Activated CD4-positive, alpha-beta T cell treated with anti-CD3 and anti-CD28 coated beads, Interleukin-2, amount 50 U/mL, for 16 hours (primary cell): ENCODE measurements at regions not wholly inside any gene's neighbourhood (a gene's known extent, or its start where the extent isn't known, plus 50 kb on each side); places are given as distances from the start of the nearest gene placed in this dataset.

ENCODE experiments used
- DNase-seq: peaks from one replicate; pipeline ENCODE4 v3.0.0-alpha.2; 2020

DNA sequence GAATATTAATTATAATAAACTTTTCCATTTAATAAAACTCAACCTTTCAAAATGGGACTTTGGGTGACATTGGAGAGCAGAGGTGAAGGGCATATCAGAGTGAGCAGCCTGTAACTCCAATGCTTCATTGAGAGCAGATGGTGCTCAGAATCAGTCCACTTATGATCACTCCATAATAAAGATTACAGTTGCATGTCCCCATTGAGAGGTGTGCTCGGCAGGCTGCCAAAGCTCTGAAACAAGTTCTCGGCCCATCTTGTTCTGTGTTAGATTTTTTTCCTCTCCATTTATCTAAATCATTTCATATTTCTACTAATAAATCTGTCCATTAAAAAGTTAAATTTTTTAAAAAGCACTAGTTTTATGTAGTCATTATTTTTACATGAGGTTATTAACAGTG, 1786.4 kb upstream of the WWC1 start:
- no peak for DNase-seq

DNA sequence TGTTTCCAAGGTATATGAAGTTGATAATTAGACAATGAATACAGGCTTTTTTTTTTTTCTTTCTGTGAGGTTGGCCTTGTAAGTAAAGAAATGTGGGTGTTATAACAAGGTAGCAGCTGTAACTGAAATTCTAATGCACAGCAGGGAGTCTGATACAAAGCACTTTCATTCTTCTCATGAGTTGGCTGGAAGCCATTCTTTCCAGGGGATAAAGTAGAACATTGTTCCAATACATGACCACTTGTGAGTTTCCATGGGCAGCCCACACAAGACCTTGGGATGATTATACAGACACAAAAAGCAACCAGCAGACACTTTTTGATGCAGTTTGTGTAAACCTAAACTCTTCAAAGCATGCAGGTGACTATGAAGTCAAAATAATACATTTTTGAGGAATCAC, 1785.9 kb upstream of the WWC1 start:
- DNase-seq = no peak

- no peak for DNase-seq
Measured at GRCh38 chr5:166507810-166508425, 1783.5 kb upstream of the WWC1 start.

- DNase-seq = no peak
Measured at GRCh38 chr5:166509085-166509484, 1782.4 kb upstream of the WWC1 start.

DNA sequence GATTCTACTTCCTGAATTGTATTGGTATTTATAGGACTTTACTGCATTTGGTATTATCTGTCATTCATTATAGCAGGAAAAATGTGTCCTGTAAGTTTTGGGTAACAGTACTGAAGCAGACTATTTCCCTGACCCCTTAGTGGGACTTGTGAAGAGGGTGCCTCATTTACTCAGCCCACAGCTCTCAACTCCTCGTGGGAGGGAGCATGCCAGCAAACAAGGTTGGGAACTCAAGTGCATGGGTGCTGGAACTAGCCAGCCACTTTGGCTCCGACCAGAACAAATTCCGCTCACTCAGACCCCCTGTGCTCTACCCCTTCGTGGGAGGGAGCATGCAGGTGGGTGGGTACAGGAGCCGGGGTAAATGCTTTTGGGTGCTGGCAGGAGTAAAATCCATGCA, 1773.5 kb upstream of the WWC1 start:
- no peak for DNase-seq

DNA sequence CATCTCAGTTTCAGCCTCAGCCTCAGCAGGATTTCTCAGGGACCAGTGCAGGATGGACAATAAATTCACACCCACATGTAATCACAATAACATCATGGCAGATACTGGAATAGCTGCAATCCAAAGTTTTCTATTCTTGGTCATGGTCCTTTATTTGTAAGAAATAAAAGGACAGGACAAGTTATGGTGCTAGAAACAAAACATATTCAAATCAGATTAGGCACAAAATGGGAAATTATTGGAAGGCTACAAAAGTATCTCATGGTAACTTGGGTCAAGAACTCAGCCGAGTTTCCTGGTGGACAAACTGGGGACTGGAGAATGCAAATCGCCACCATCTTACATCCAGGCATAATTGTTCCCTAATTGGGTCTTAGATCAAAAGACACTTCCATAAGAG, 1768.2 kb upstream of the WWC1 start:
- DNase-seq = no peak

GRCh38 chr5:166529200-166529599, 1762.2 kb upstream of the WWC1 start:
- no peak for DNase-seq

GRCh38 chr5:166532456-166533220, 1758.8 kb upstream of the WWC1 start:
- no peak for DNase-seq

- no peak for DNase-seq
Measured at GRCh38 chr5:166535641-166536040, 1755.8 kb upstream of the WWC1 start.

GRCh38 chr5:166540156-166540555, 1751.3 kb upstream of the WWC1 start:
- DNase-seq = no peak

DNA sequence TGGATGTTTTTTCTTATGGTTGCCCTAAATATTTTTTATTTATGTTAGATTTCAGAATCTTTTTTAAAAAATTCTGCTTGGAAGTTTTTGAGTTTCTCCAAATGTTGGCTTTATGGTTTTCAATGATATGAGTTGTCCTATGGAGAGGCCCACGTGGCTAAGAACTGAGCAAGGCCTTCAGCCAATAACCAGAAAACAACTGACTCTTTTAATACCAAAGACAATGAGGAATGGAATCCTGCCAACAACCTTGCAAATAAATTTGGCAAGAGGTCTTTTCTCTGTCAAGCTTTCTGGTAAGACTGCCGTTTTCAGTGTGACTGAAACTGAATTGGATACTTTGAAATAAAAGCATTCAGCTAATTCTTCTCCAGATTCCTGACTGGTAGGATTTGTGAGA, 1740.1 kb upstream of the WWC1 start:
- no peak for DNase-seq

DNA sequence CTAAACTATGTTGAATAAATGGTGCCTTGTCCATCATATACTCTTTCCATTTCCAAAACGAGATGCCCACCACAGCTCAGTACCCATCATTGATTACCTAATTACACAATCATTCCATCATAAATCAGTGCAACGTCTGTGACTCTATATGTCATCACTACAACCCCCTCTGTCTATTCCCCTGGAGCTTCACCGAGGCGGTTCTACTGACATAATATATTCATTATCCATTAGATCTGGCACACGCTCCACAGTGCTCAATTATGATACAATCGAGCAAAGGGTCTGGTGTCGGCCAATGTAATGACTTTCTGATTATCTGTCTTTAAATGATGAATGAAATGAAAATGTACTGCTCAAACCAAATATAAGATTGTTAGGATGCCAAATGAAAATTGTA, 1737.7 kb upstream of the WWC1 start:
- no peak for DNase-seq

DNA sequence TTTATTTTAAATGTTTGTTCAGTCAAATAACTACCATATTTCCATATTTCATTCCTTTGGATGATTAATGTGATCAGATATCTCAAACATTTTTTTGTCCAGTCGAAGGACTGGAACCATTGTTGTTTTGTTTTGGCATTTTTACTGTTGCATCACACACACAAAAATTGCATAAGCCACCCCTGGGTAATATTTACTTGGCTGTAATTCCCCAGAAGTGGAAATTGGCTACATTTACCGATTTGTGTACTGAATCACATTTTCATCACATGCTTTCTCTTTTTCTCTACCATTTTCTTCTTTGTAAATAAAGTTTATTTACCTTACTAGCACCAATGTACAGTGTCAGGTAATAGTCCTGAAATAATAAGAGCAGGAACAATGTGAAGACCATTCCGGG, 1729.7 kb upstream of the WWC1 start:
- no peak for DNase-seq

- no peak for DNase-seq
Measured at GRCh38 chr5:166562246-166562645, 1729.2 kb upstream of the WWC1 start.

DNA sequence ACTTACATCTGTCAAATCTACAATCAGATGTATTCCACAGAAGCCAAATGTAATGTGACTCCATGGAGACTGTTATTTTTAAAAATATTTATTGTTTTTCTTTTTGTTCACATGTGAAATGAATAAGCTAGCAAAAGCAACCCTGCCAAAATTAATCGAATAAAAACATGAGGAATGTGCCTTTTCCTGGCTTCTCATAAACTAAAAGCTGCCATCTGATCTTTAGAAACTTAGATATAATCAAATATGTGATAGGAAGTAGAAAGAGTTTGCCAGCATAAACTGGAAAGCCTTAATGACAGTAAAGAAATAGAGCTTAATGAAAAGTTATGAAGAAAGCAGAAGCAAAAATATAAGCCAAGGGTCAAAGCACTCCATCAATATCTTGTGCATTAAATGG, 1724.7 kb upstream of the WWC1 start:
- DNase-seq = no peak

- no peak for DNase-seq
Measured at GRCh38 chr5:166570865-166571264, 1720.6 kb upstream of the WWC1 start.

GRCh38 chr5:166571668-166572067, 1719.8 kb upstream of the WWC1 start:
- DNase-seq = no peak

DNA sequence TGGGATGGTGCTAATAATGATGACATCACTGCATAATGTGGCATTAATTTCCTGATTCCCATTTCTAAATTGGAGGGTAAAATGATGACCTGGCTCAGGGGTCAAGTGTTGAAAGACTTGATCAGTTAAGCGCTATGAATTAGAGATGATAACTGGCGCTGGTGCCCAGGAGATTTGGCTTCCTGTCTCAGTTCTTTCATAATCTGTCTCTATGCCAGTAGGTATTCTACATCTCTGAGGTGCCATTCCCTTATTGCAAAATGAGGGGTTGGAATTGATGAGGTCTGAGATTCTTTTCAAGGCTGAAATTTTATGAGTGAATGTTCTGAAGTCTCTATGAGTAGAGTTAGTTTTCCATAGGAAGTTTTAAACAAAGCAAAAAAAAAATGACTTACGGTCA, 1715.1 kb upstream of the WWC1 start:
- no peak for DNase-seq

- DNase-seq = no peak
Measured at GRCh38 chr5:166581826-166582225, 1709.6 kb upstream of the WWC1 start.

DNA sequence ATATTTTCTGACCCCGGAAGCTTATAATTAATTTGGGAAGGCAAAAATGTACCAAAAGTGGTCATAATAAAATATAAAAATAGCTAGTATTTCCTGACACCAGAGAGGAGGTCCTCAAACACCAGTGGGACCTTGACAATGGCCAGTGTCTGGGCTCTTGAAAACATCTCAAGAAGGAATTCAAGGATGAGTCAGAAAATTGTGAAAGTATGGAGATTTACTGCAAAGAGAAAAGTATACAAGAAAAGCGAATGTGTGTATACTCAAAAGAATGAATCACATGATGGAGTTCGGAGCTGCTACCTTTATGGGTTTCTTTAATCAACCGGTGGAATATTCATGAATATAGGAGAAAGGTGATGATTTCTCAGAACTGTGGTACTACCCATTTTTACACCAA, 1709.0 kb upstream of the WWC1 start:
- DNase-seq = no peak

DNA sequence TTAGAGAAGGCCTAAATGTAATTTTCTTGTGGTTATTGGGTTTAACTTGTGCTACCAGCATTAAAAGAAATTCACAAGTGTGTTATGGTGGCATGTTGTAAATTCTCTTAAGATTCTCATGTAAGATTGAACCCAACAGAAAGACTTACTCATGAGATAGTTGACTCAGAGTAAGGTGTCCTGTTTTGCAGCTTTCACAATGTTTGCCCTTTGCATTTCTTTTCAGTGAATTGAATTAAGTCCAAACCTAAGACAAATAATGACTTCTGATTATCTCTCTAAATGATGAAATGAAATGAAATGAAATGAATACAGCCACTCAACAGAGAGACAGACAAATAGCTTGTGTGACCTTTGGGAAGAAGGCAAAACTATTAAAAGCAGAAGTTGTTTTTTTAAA, 1696.9 kb upstream of the WWC1 start:
- DNase-seq = no peak

DNA sequence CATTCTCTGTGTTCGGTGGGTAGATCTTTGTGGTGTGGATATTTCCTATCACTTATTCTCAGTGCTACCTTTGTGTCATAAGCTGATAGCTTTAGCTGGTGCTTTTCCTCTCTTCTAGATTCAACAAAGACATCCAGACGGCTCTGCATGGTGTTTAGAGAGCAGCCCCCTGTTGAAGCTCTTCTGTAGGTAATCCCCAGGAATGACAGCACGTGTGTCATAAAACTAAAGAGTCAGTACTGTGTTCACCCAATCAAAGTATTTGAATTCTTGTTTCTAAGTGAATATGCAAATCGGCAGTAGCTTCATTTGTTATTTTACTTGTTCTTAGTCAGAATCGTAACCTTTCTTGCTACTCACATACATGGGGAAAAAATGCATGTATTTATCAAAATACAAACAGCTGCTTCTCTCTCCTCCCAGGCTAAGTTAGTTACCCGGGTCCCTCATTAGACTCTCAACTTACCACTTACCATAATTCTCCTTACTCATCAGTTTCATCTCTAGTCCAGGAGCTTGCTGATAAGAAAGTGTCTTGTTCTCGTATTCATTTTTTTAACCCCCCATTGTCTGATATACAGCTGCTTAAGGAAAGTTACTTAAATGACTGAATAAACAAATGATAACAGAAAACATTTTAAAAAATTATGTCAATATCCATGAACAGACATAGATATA, 1696.0 kb upstream of the WWC1 start:
- no peak for DNase-seq

DNA sequence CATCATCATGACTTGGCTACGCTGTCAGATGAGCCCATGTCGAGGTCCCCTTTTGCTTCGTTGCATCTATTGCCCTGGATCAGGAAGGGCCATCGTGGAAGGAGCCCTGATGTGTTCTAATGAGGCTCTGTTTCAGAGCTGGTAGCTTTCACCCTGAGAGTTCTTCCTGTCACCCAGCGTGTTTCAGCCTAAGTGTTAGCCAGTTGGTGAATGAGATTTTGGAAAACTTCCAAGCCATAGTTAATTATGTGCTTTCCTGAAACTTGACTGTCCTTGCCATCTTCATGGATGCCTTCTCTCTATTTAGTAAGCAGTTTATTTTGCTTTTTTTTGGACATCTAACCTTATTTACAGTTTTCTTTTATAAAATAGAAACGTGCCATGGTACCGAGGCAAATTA, 1695.4 kb upstream of the WWC1 start:
- DNase-seq = no peak

DNA sequence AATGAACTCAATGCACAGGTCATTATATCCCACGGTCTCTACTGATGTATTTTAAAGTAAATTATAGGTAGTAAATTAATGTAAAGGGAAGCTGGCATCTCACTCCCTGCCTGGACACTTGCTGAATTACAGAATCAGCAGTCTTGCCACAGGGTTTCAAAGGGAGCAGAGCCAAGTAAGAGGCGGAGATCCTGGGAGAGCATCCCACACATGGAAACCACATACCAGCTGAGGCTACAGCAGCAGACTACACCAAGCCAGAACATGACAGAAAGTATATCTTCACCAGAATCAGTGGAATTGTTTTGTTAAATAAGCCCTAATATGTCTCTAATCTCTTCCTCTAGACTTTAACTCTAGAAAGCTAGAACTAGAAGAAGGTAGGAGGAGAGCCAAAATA, 1689.2 kb upstream of the WWC1 start:
- DNase-seq = no peak
